Activated CD8-positive, alpha-beta memory T cell treated with anti-CD3 and anti-CD28 coated beads for 1 hour (primary cell): ENCODE measurements at regions not wholly inside any gene's neighbourhood (a gene's known extent, or its start where the extent isn't known, plus 50 kb on each side); places are given as distances from the start of the nearest gene placed in this dataset.

Experiments used
- DNase-seq, 2 donors: peaks; one replicate each; pipeline ENCODE4 v3.0.0-alpha.2; 2020; ENCODE audit warnings: low read depth in 1 of 2; ENCODE audit errors: extremely low read depth in 1 of 2

GRCh38 chr2:236884569-236885175 lies 201.0 kb upstream of the COPS8 start:
- DNase-seq = no peak

GRCh38 chr2:236886456-236886855 lies 199.2 kb upstream of the COPS8 start:
- no peak for DNase-seq

GRCh38 chr2:236887531-236887930 lies 198.2 kb upstream of the COPS8 start:
- DNase-seq = no peak

- DNase-seq = no peak
Measured at GRCh38 chr2:236887953-236888793, 197.5 kb upstream of the COPS8 start.

- no peak for DNase-seq
Measured at GRCh38 chr2:236888794-236889780, 196.6 kb upstream of the COPS8 start.

GRCh38 chr2:236889791-236890704 lies 195.6 kb upstream of the COPS8 start:
- DNase-seq = no peak

- DNase-seq = no peak
Measured at GRCh38 chr2:236892721-236893120, 193.0 kb upstream of the COPS8 start.

GRCh38 chr2:236894791-236895190 lies 190.9 kb upstream of the COPS8 start:
- no peak for DNase-seq

- no peak for DNase-seq
Measured at GRCh38 chr2:236895497-236895896, 190.2 kb upstream of the COPS8 start.

GRCh38 chr2:236896688-236897087 lies 189.0 kb upstream of the COPS8 start:
- DNase-seq = no peak

GRCh38 chr2:236899146-236899545 lies 186.5 kb upstream of the COPS8 start:
- DNase-seq = no peak

GRCh38 chr2:236899950-236900640 lies 185.6 kb upstream of the COPS8 start:
- DNase-seq = no peak

GRCh38 chr2:236901956-236902355 lies 183.7 kb upstream of the COPS8 start:
- no peak for DNase-seq

GRCh38 chr2:236903978-236904377 lies 181.7 kb upstream of the COPS8 start:
- DNase-seq = no peak

GRCh38 chr2:236904389-236905263 lies 181.1 kb upstream of the COPS8 start:
- no peak for DNase-seq

GRCh38 chr2:236905976-236906375 lies 179.7 kb upstream of the COPS8 start:
- no peak for DNase-seq

- DNase-seq = no peak
Measured at GRCh38 chr2:236908439-236909192, 177.1 kb upstream of the COPS8 start.

GRCh38 chr2:236909193-236909504 lies 176.5 kb upstream of the COPS8 start:
- DNase-seq = no peak
